Activated gamma-delta T cell (primary cell): ENCODE measurements at regions not wholly inside any gene's neighbourhood (a gene's known extent, or its start where the extent isn't known, plus 50 kb on each side); places are given as distances from the start of the nearest gene placed in this dataset.
"Not testable (repeated sequence)": the region's sequence is repeated elsewhere in the genome, so short reads cannot be mapped to it uniquely, and the experiment has no call there.

Experiments
- DNase-seq: peaks from one replicate; lab custom pipeline; 2025; lab: John Stamatoyannopoulos, UW

- no peak for DNase-seq
These were observed 344.9 kb downstream of the DCDC2C start for GRCh38 chr2:4047961-4048891.

GRCh38 chr2:4049463-4049862, 346.1 kb downstream of the DCDC2C start:
- no peak for DNase-seq

GRCh38 chr2:4053769-4054493, 350.6 kb downstream of the DCDC2C start:
- DNase-seq: no peak

GRCh38 chr2:4066217-4066616, 362.8 kb downstream of the DCDC2C start:
- no peak for DNase-seq

- DNase-seq: no peak
These were observed 369.7 kb downstream of the DCDC2C start for GRCh38 chr2:4073026-4073569.

- DNase-seq: no peak
These were observed 373.6 kb downstream of the DCDC2C start for GRCh38 chr2:4077017-4077416.

GRCh38 chr2:4085186-4085585, 381.8 kb downstream of the DCDC2C start:
- no peak for DNase-seq

GRCh38 chr2:4090668-4091630, 387.6 kb downstream of the DCDC2C start:
- DNase-seq: no peak

GRCh38 chr2:4091869-4092268, 388.5 kb downstream of the DCDC2C start:
- DNase-seq: no peak

GRCh38 chr2:4094743-4095142, 391.4 kb downstream of the DCDC2C start:
- no peak for DNase-seq

GRCh38 chr2:4096978-4097766, 393.8 kb downstream of the DCDC2C start:
- no peak for DNase-seq

- DNase-seq: no peak
These were observed 394.8 kb downstream of the DCDC2C start for GRCh38 chr2:4098137-4098536.

GRCh38 chr2:4101936-4102335, 398.6 kb downstream of the DCDC2C start:
- no peak for DNase-seq

GRCh38 chr2:4107179-4107578, 403.8 kb downstream of the DCDC2C start:
- DNase-seq: no peak

GRCh38 chr2:4110273-4110672, 406.9 kb downstream of the DCDC2C start:
- DNase-seq: no peak

- DNase-seq: not testable (repeated sequence)
These were observed 412.1 kb downstream of the DCDC2C start for GRCh38 chr2:4115435-4115834.

- no peak for DNase-seq
These were observed 419.4 kb downstream of the DCDC2C start for GRCh38 chr2:4122726-4123125.

- no peak for DNase-seq
These were observed 427.3 kb downstream of the DCDC2C start for GRCh38 chr2:4130651-4131050.

GRCh38 chr2:4134551-4135550, 431.5 kb downstream of the DCDC2C start:
- no peak for DNase-seq

GRCh38 chr2:4135765-4136164, 432.4 kb downstream of the DCDC2C start:
- no peak for DNase-seq
